Nephron (organoid): ENCODE measurements at regions not wholly inside any gene's neighbourhood (a gene's known extent, or its start where the extent isn't known, plus 50 kb on each side); places are given as distances from the start of the nearest gene placed in this dataset.

Experiments used
- H3K27ac Mint-ChIP-seq, 3 experiments: 2 replicates each; pipeline ENCODE4 v1.8.0; 2020; ENCODE audit warnings: mixed read lengths in 3 of 3, mild to moderate bottlenecking in 2 of 3, moderate library complexity in 1 of 3
- H3K27me3 Mint-ChIP-seq: 2 replicates; pipeline ENCODE4 v1.8.0; 2021; ENCODE audit warnings: low read depth, mild to moderate bottlenecking, moderate library complexity, mixed read lengths
- H3K36me3 Mint-ChIP-seq: 2 replicates; pipeline ENCODE4 v1.8.0; 2020; ENCODE audit warnings: low read depth, mixed read lengths
- H3K4me1 Mint-ChIP-seq: 2 replicates; pipeline ENCODE4 v1.8.0; 2020; ENCODE audit warnings: mixed read lengths
- H3K4me3 Mint-ChIP-seq, 3 experiments: 2 replicates each; pipeline ENCODE4 v1.8.0; 2020; ENCODE audit warnings: mild to moderate bottlenecking in 3 of 3, mixed read lengths in 3 of 3, moderate library complexity in 2 of 3
- H3K9me3 Mint-ChIP-seq: 2 replicates; pipeline ENCODE4 v1.8.0; 2020; ENCODE audit warnings: mixed read lengths
- TF ChIP-seq, protein P1 (sequence below), 3 experiments: fragments of 200-600 bp; sonication (generic); IDR thresholded peaks; one replicate each; pipeline ENCODE4 v1.5.0; 2021; ENCODE audit warnings: antibody characterized with exemption in 3 of 3; ENCODE audit not compliant: unreplicated experiment in 3 of 3

DNA sequence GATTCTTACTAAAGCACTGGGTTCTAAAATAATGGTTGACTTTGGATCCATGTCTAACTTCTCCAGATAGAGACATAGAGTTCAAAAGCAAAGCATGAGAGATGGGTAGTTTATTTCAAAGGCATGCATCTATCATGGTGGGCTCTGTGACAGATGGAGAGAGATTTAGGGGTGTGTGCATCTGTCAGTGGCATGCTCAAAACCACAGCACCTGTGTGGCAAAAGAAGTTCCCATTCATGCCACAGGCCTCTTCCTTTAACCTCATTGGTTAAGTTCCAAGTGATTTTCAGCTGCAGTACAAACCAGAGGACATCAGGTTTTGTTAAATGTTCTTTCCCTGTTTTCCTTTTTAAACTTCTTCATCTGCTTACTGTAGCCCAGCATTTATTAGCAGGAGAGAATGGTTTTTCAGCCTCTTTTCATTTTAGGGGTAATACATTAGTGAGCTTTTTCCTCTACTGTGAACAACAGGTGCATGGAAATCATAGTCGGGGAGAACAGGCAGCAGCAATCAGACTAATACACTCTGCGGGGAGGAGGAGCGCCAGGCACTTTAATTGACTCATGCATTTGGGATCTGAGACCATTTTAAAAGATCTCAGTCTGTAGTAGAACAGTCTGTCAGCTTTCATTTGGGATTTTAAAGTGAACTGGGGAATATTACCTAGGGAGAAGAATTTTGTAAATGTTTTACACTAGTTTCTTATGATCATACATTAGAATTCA lies 52.4 kb upstream of the UPP2 start:
- no peak overlapping the region for H3K4me3 Mint-ChIP-seq
- no peaks in the 10 kb centered on the region for H3K36me3 Mint-ChIP-seq
- H3K27ac Mint-ChIP-seq, result peak overlapping the region in 2 of 3 experiments; percentile 5 to 24
- H3K4me1 Mint-ChIP-seq, result peaks cover 37% of the 10 kb centered on the region
- no peaks in the 10 kb centered on the region for H3K27me3 Mint-ChIP-seq
- TF ChIP-seq, protein P1, sequence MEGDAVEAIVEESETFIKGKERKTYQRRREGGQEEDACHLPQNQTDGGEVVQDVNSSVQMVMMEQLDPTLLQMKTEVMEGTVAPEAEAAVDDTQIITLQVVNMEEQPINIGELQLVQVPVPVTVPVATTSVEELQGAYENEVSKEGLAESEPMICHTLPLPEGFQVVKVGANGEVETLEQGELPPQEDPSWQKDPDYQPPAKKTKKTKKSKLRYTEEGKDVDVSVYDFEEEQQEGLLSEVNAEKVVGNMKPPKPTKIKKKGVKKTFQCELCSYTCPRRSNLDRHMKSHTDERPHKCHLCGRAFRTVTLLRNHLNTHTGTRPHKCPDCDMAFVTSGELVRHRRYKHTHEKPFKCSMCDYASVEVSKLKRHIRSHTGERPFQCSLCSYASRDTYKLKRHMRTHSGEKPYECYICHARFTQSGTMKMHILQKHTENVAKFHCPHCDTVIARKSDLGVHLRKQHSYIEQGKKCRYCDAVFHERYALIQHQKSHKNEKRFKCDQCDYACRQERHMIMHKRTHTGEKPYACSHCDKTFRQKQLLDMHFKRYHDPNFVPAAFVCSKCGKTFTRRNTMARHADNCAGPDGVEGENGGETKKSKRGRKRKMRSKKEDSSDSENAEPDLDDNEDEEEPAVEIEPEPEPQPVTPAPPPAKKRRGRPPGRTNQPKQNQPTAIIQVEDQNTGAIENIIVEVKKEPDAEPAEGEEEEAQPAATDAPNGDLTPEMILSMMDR (IDR thresholded peaks at IDR 0.05; ENCODE audit: unreplicated experiment in 3 of 3), result no peak
- H3K9me3 Mint-ChIP-seq, result no peaks in the 10 kb centered on the region

DNA sequence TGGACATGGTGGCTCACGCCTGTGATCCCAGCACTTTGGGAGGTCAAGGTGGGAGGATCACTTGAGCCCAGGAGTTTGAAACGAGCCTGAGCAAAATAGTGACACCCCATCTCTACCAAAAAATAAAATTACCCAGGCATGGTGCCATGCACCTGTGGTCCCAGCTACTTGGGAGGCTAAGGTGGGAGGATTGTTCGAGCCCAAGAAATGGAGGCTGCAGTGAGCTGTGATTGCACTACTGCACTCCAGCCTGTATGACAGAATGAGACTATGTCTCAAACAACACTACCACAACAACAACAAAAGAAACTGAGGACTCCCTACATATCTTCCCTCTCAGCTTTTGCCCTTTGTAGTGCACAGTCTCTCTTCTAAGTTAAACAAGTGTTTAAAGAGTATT lies 53.3 kb upstream of the UPP2 start:
- no peaks in the 10 kb centered on the region for H3K36me3 Mint-ChIP-seq
- TF ChIP-seq, protein P1 (IDR thresholded peaks at IDR 0.05; ENCODE audit: unreplicated experiment in 3 of 3), result no peak
- H3K27me3 Mint-ChIP-seq, result no peaks in the 10 kb centered on the region

DNA sequence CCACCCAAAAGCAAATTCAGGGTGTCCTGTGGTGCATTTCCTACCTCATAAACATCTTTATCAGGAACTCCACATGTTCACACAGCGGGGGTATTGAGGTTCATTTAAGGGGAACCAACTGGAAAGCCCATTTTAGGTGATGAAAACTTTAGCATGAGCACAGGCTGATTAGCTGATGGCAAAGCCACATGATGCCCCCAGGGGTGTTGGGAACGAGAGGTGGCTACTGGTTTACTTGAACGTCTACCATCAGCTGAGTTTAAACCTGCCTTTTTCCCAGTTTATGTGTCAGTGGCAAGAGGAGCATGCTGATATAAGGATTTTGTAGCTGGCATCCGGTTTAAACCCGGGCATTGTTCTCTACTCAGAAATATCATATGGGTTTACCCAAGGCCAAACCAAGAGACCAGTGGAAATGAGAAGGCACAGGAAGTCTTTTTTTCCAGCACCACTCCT lies 54.5 kb upstream of the UPP2 start:
- H3K27ac Mint-ChIP-seq, result peak overlapping the region in 2 of 3 experiments; percentile 34 to 79
- TF ChIP-seq, protein P1 (IDR thresholded peaks at IDR 0.05; ENCODE audit: unreplicated experiment in 3 of 3), result no peak

More for the DNA sequence above, 53.3 kb upstream of the UPP2 start:
- Mint-ChIP-seq H3K27ac (no peak overlapping the region), H3K4me1 (peaks cover 47% of the 10 kb centered on the region), H3K4me3 (no peak overlapping the region), H3K9me3 (no peaks in the 10 kb centered on the region)

DNA sequence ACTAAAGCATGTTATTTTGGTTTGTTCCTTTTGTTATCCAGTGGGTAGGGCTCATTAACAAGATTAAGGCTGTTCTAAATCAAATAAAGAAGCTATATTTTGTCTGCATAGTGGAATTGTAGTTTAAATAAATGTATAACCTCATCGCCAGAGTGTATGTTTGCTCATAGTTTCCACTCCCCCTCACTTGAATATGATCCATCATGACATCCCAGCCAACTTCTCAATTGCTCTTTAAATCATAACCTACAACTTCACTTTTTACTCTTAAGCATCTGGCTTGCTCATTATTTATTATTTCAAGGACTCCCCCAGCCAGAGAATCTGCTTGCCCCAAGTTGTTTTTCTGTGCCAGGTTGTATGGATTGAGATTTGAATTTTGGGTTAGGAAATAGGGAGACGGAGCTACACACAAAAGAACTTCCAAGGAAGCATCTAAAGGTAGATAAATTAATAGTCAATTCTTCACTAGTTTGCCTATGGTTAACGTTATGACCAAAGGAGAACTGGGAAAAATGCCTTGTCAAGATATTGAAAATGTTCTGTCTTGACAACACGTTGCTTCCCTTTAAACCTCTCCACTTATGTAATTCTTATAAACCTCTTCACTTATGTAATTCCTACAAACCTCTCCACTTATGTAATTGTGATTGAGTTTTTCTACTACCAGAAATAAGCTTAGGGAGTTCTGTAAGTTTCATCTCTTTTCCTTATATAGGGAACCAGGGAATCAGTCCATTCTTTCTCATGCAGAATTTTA lies 55.4 kb upstream of the UPP2 start:
- no peaks in the 10 kb centered on the region for H3K9me3 Mint-ChIP-seq
- H3K27me3 Mint-ChIP-seq, result no peaks in the 10 kb centered on the region
- peak overlapping the region in 1 of 3 experiments; percentile 2 for H3K4me3 Mint-ChIP-seq
- peaks cover 65% of the 10 kb centered on the region for H3K4me1 Mint-ChIP-seq
- TF ChIP-seq, protein P1 (IDR thresholded peaks at IDR 0.05; ENCODE audit: unreplicated experiment in 3 of 3), result no peak
- H3K27ac Mint-ChIP-seq, result peak overlapping the region; percentile 28 to 79 (median 53)
- no peaks in the 10 kb centered on the region for H3K36me3 Mint-ChIP-seq

More for the DNA sequence above, 54.5 kb upstream of the UPP2 start:
- no peaks in the 10 kb centered on the region for H3K27me3 Mint-ChIP-seq
- no peak overlapping the region for H3K4me3 Mint-ChIP-seq
- no peaks in the 10 kb centered on the region for H3K36me3 Mint-ChIP-seq
- peaks cover 56% of the 10 kb centered on the region for H3K4me1 Mint-ChIP-seq
- no peaks in the 10 kb centered on the region for H3K9me3 Mint-ChIP-seq

DNA sequence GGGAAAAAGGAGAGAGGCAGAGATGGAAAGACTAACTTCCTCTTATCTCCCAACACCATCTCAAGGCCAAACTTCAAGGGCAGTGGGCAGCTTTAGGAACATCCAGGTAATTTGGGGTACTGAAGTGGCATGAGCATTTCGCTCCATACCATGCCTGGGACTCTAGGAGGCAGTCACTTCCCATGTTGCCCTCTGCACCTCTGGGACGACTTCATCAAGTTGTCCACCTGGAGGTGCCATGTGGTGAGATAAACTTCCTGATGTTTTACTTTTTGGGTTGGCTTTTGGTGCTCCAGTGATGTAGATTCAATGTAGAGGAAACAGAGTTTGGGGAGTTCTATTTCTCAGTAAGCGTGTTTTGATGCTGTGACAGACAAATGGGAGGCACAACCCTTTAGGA lies 56.3 kb upstream of the UPP2 start:
- H3K36me3 Mint-ChIP-seq, result no peaks in the 10 kb centered on the region
- H3K27me3 Mint-ChIP-seq, result no peaks in the 10 kb centered on the region
- TF ChIP-seq, protein P1 (IDR thresholded peaks at IDR 0.05; ENCODE audit: unreplicated experiment in 3 of 3), result no peak
- H3K27ac Mint-ChIP-seq, result peak overlapping the region in 2 of 3 experiments; percentile 53 to 79
- peaks cover 71% of the 10 kb centered on the region for H3K4me1 Mint-ChIP-seq
- no peaks in the 10 kb centered on the region for H3K9me3 Mint-ChIP-seq
- H3K4me3 Mint-ChIP-seq, result no peak overlapping the region
